Transverse colon (tissue), 3 donors: ENCODE measurements at regions not wholly inside any gene's neighbourhood (a gene's known extent, or its start where the extent isn't known, plus 50 kb on each side); places are given as distances from the start of the nearest gene placed in this dataset.

Experiments
- POLR2A ChIP-seq: fragments of 450-650 bp; IDR thresholded peaks from one replicate; pipeline ENCODE4 v1.6.1; 2016; ENCODE audit warnings: antibody characterized with exemption, mild to moderate bottlenecking, moderate library complexity
- TF ChIP-seq, protein P1 (sequence below), 5 experiments: fragments of 200-600 bp in 3 of 5; fragments of 450-650 bp in 2 of 5; sonication (generic) in 3 of 5; IDR thresholded peaks; 1 replicate in 2 of 5; 2 replicates in 3 of 5; pipeline ENCODE4 v1.5.1; 2016 to 2017; ENCODE audit warnings: antibody characterized with exemption in 5 of 5, inconsistent platforms in 3 of 5, mild to moderate bottlenecking in 2 of 5, moderate library complexity in 1 of 5

DNA sequence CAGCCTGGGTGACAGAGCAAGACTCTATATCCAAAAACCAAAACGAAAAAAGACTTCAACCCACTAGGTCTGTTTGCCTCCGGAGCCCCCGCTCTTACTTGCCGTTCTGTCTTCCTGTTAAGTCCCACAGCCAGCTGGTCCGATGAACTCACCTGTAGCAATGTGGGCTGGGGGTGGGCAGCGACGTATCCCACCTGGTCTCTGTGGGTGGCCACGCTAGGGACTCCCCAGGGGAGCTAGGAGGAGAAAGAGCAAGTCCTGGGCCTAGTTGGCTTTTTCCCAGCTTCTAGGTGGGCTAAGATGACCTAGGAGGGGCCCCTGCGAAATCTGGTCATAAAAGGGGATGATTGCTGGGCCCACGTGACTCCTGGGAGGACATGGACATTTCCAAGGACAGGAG, 166.0 kb upstream of the KCNG1 start:
- no peak for TF ChIP-seq POLR2A
- TF ChIP-seq, protein P1, sequence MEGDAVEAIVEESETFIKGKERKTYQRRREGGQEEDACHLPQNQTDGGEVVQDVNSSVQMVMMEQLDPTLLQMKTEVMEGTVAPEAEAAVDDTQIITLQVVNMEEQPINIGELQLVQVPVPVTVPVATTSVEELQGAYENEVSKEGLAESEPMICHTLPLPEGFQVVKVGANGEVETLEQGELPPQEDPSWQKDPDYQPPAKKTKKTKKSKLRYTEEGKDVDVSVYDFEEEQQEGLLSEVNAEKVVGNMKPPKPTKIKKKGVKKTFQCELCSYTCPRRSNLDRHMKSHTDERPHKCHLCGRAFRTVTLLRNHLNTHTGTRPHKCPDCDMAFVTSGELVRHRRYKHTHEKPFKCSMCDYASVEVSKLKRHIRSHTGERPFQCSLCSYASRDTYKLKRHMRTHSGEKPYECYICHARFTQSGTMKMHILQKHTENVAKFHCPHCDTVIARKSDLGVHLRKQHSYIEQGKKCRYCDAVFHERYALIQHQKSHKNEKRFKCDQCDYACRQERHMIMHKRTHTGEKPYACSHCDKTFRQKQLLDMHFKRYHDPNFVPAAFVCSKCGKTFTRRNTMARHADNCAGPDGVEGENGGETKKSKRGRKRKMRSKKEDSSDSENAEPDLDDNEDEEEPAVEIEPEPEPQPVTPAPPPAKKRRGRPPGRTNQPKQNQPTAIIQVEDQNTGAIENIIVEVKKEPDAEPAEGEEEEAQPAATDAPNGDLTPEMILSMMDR (IDR thresholded peaks at IDR 0.05): no peak
